ENCODE measurements at regions not wholly inside any gene's neighbourhood (a gene's known extent, or its start where the extent isn't known, plus 50 kb on each side); places are given as distances from the start of the nearest gene placed in this dataset.

GRCh38 chr2:211086049-211086448, 529.6 kb downstream of the CPS1 start:
- Mint-ChIP-seq H3K4me1 (no peaks in the 10 kb centered on the region), H3K9me3 (peaks cover 2 to 3% of the 10 kb centered on the region in 2 donors), H3K27ac (no peak overlapping the region), H3K27me3 (ENCODE audit: low read depth in 2 of 2) (no peaks in the 10 kb centered on the region), H3K4me3 (no peak overlapping the region), H3K36me3 (no peaks in the 10 kb centered on the region)
- no peaks in the 10 kb centered on the region for H3K36me3 ChIP-seq (ENCODE audit: control insufficient read depth, insufficient read depth, low read length)
- DNase-seq (no peak), ATAC-seq (no peak)
- no peaks in the 10 kb centered on the region for H3K9me3 ChIP-seq (ENCODE audit: control insufficient read depth, insufficient read depth, low read length)
- intact Hi-C loops (cut with micrococcal nuclease), result no loop called here
- TF ChIP-seq CTCF (IDR thresholded peaks at IDR 0.05), result no peak
- no peaks in the 10 kb centered on the region for H3K27me3 ChIP-seq (ENCODE audit: control insufficient read depth, insufficient read depth, low read length)
- WGBS (ENCODE audit: insufficient coverage), result 82% methylated on average over 2 of the region's 3 CpGs
- H3K4me3 ChIP-seq (ENCODE audit: low read length), result no peak overlapping the region
- H3K4me1 ChIP-seq (ENCODE audit: control insufficient read depth, insufficient read depth, low read length), result no peaks in the 10 kb centered on the region
- no peak overlapping the region for H3K27ac ChIP-seq (ENCODE audit: low read length)

- Mint-ChIP-seq H3K36me3 (no peaks in the 10 kb centered on the region), H3K4me3 (no peak overlapping the region), H3K4me1 (no peaks in the 10 kb centered on the region), H3K27me3 (ENCODE audit: low read depth in 2 of 2) (no peaks in the 10 kb centered on the region), H3K27ac (no peak overlapping the region), H3K9me3 (peaks cover 0 to 3% of the 10 kb centered on the region in 2 donors)
- no peak for TF ChIP-seq CTCF (IDR thresholded peaks at IDR 0.05)
- H3K27ac ChIP-seq (ENCODE audit: low read length), result no peak overlapping the region
- intact Hi-C loops (cut with micrococcal nuclease), result no loop called here
- 100% methylated on average over 1 of the region's 3 CpGs for WGBS (ENCODE audit: insufficient coverage)
- no peaks in the 10 kb centered on the region for H3K4me1 ChIP-seq (ENCODE audit: control insufficient read depth, insufficient read depth, low read length)
- ATAC-seq (no peak), DNase-seq (no peak)
- no peaks in the 10 kb centered on the region for H3K36me3 ChIP-seq (ENCODE audit: control insufficient read depth, insufficient read depth, low read length)
- no peaks in the 10 kb centered on the region for H3K27me3 ChIP-seq (ENCODE audit: control insufficient read depth, insufficient read depth, low read length)
- no peaks in the 10 kb centered on the region for H3K9me3 ChIP-seq (ENCODE audit: control insufficient read depth, insufficient read depth, low read length)
- no peak overlapping the region for H3K4me3 ChIP-seq (ENCODE audit: low read length)
Observed at GRCh38 chr2:211089127-211089526, 532.7 kb downstream of the CPS1 start.

GRCh38 chr2:211093743-211094303, 537.4 kb downstream of the CPS1 start:
- ATAC-seq (no peak), DNase-seq (no peak)
- Histone ChIP-seq H3K9me3 (ENCODE audit: control insufficient read depth, insufficient read depth, low read length) (no peaks in the 10 kb centered on the region), H3K4me3 (ENCODE audit: low read length) (no peak overlapping the region), H3K4me1 (ENCODE audit: control insufficient read depth, insufficient read depth, low read length) (no peaks in the 10 kb centered on the region), H3K27me3 (ENCODE audit: control insufficient read depth, insufficient read depth, low read length) (no peaks in the 10 kb centered on the region), H3K27ac (ENCODE audit: low read length) (no peak overlapping the region), H3K36me3 (ENCODE audit: control insufficient read depth, insufficient read depth, low read length) (no peaks in the 10 kb centered on the region)
- Mint-ChIP-seq H3K27ac (no peak overlapping the region), H3K4me1 (no peaks in the 10 kb centered on the region), H3K9me3 (peaks cover 6 to 8% of the 10 kb centered on the region in 2 donors), H3K4me3 (no peak overlapping the region), H3K36me3 (peaks cover 5% of the 10 kb centered on the region), H3K27me3 (ENCODE audit: low read depth in 2 of 2) (no peaks in the 10 kb centered on the region)
- TF ChIP-seq CTCF (IDR thresholded peaks at IDR 0.05), result no peak
- WGBS (ENCODE audit: insufficient coverage), result 90% methylated on average over 2 of the region's 3 CpGs
- intact Hi-C loops (cut with micrococcal nuclease), result no loop called here

GRCh38 chr2:211103989-211104388, 547.6 kb downstream of the CPS1 start:
- H3K9me3 ChIP-seq (ENCODE audit: control insufficient read depth, insufficient read depth, low read length), result no peaks in the 10 kb centered on the region
- no peaks in the 10 kb centered on the region for H3K27me3 ChIP-seq (ENCODE audit: control insufficient read depth, insufficient read depth, low read length)
- H3K36me3 ChIP-seq (ENCODE audit: control insufficient read depth, insufficient read depth, low read length), result no peaks in the 10 kb centered on the region
- no peaks in the 10 kb centered on the region for H3K36me3 Mint-ChIP-seq
- H3K27ac ChIP-seq (ENCODE audit: low read length), result no peak overlapping the region
- no peaks in the 10 kb centered on the region for H3K27me3 Mint-ChIP-seq (ENCODE audit: low read depth in 2 of 2)
- no peaks in the 10 kb centered on the region for H3K4me1 Mint-ChIP-seq
- H3K4me1 ChIP-seq (ENCODE audit: control insufficient read depth, insufficient read depth, low read length), result no peaks in the 10 kb centered on the region
- intact Hi-C loops (cut with micrococcal nuclease), result no loop called here
- TF ChIP-seq CTCF (IDR thresholded peaks at IDR 0.05), result no peak
- no peak overlapping the region for H3K27ac Mint-ChIP-seq
- no peak for ATAC-seq
- H3K9me3 Mint-ChIP-seq, result peaks cover 10 to 15% of the 10 kb centered on the region in 2 donors
- DNase-seq, result no peak
- WGBS (ENCODE audit: insufficient coverage), result 88% methylated on average over 4 of the region's 4 CpGs
- H3K4me3 ChIP-seq (ENCODE audit: low read length), result no peak overlapping the region
- no peak overlapping the region for H3K4me3 Mint-ChIP-seq
